ENCODE measurements at regions not wholly inside any gene's neighbourhood (a gene's known extent, or its start where the extent isn't known, plus 50 kb on each side); places are given as distances from the start of the nearest gene placed in this dataset.

GRCh38 chr2:43109261-43109743, 117.1 kb downstream of the ZFP36L2 start:
- no peak for TF ChIP-seq CTCF (conservative IDR thresholded peaks at IDR 0.05)
- no peak for TF ChIP-seq ZFX (IDR thresholded peaks at IDR 0.05)
